Hepatocyte (in vitro differentiated cells): ENCODE measurements at regions not wholly inside any gene's neighbourhood (a gene's known extent, or its start where the extent isn't known, plus 50 kb on each side); places are given as distances from the start of the nearest gene placed in this dataset.
A peak's percentile ranks its signal among the peaks of the same experiment; 100 is the strongest.

ENCODE experiments used
- DNase-seq: peaks from one replicate; pipeline ENCODE4 v3.0.0-alpha.2; 2016; ENCODE audit warnings: low spot score
- H2AFZ ChIP-seq: fragments of 200-600 bp; sonication (generic); 2 replicates; pipeline ENCODE4 v1.6.0; 2016; ENCODE audit warnings: antibody characterized with exemption, mild to moderate bottlenecking
- H3K27ac ChIP-seq: fragments of 200-600 bp; sonication (generic); 2 replicates; pipeline ENCODE4 v1.5.1; 2016; ENCODE audit warnings: mild to moderate bottlenecking
- H3K27me3 ChIP-seq: fragments of 200-600 bp; sonication (generic); 2 replicates; pipeline ENCODE4 v1.6.1; 2016
- H3K36me3 ChIP-seq: fragments of 200-600 bp; sonication (generic); replicated peaks from 2 replicates; pipeline ENCODE4 v1.5.1; 2016; ENCODE audit warnings: low read depth; ENCODE audit not compliant: insufficient read depth
- H3K4me1 ChIP-seq: fragments of 200-600 bp; sonication (generic); 2 replicates; pipeline ENCODE4 v1.5.1; 2016; ENCODE audit warnings: mild to moderate bottlenecking, moderate library complexity; ENCODE audit not compliant: insufficient read depth
- H3K4me2 ChIP-seq: fragments of 200-600 bp; sonication (generic); 2 replicates; pipeline ENCODE4 v1.6.0; 2016
- H3K4me3 ChIP-seq: fragments of 200-600 bp; sonication (generic); 2 replicates; pipeline ENCODE4 v1.5.1; 2016; ENCODE audit warnings: mild to moderate bottlenecking
- H3K79me2 ChIP-seq: fragments of 200-600 bp; sonication (generic); 2 replicates; pipeline ENCODE4 v1.6.0; 2017; ENCODE audit warnings: mild to moderate bottlenecking
- H3K9me2 ChIP-seq: fragments of 200-600 bp; sonication (generic); replicated peaks from 2 replicates; pipeline ENCODE4 v1.6.0; 2017; ENCODE audit warnings: mild to moderate bottlenecking; ENCODE audit not compliant: insufficient read depth
- H3K9me3 ChIP-seq: fragments of 200-600 bp; sonication (generic); 2 replicates; pipeline ENCODE4 v1.5.1; 2016; ENCODE audit warnings: low read depth, mild to moderate bottlenecking
- H4K20me1 ChIP-seq: fragments of 200-600 bp; sonication (generic); 2 replicates; pipeline ENCODE4 v1.6.0; 2016; ENCODE audit warnings: mild to moderate bottlenecking; ENCODE audit not compliant: insufficient read depth, poor library complexity, severe bottlenecking
- EZH2 ChIP-seq: fragments of 200-600 bp; sonication (generic); IDR thresholded peaks from 2 replicates; pipeline ENCODE4 v1.6.1; 2016; ENCODE audit warnings: antibody characterized with exemption, mild to moderate bottlenecking, borderline replicate concordance
- EZH2phosphoT487 ChIP-seq: fragments of 200-600 bp; sonication (generic); IDR thresholded peaks from one replicate; pipeline ENCODE4 v1.6.1; 2018; ENCODE audit warnings: antibody characterized with exemption, mild to moderate bottlenecking, low read depth, moderate library complexity; ENCODE audit not compliant: unreplicated experiment, severe bottlenecking
- WGBS: methylation state at CpG from one replicate; pipeline ENCODE4 v1.1.6; 2016; ENCODE audit warnings: low lambda C conversion rate; ENCODE audit errors: missing lambda C conversion rate; 5-methylcytosine and 5-hydroxymethylcytosine counted together
- TF ChIP-seq, protein P1 (sequence below): fragments of 200-600 bp; sonication (generic); IDR thresholded peaks from 2 replicates; pipeline ENCODE4 v1.5.1; 2016; ENCODE audit warnings: antibody characterized with exemption, mild to moderate bottlenecking; ENCODE audit not compliant: poor library complexity

- Histone ChIP-seq H3K27ac (no peak overlapping the region), H3K4me2 (no peak overlapping the region)
- TF ChIP-seq EZH2: no peak
- no peak for TF ChIP-seq EZH2phosphoT487
- TF ChIP-seq, protein P1, sequence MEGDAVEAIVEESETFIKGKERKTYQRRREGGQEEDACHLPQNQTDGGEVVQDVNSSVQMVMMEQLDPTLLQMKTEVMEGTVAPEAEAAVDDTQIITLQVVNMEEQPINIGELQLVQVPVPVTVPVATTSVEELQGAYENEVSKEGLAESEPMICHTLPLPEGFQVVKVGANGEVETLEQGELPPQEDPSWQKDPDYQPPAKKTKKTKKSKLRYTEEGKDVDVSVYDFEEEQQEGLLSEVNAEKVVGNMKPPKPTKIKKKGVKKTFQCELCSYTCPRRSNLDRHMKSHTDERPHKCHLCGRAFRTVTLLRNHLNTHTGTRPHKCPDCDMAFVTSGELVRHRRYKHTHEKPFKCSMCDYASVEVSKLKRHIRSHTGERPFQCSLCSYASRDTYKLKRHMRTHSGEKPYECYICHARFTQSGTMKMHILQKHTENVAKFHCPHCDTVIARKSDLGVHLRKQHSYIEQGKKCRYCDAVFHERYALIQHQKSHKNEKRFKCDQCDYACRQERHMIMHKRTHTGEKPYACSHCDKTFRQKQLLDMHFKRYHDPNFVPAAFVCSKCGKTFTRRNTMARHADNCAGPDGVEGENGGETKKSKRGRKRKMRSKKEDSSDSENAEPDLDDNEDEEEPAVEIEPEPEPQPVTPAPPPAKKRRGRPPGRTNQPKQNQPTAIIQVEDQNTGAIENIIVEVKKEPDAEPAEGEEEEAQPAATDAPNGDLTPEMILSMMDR: no peak
These were observed 259.1 kb downstream of the TXNL1 start for GRCh38 chr18:56379256-56379655.

GRCh38 chr18:56377231-56377630, 261.2 kb downstream of the TXNL1 start:
- DNase-seq: no peak
- Histone ChIP-seq H3K4me1 (no peaks in the 10 kb centered on the region), H3K36me3 (no peaks in the 10 kb centered on the region), H3K79me2 (no peaks in the 10 kb centered on the region), H3K4me3 (no peak overlapping the region), H2AFZ (peak overlapping the region; percentile 19), H3K4me2 (no peak overlapping the region), H3K9me2 (no peaks in the 10 kb centered on the region), H3K27me3 (no peaks in the 10 kb centered on the region), H4K20me1 (no peaks in the 10 kb centered on the region), H3K27ac (no peak overlapping the region), H3K9me3 (no peaks in the 10 kb centered on the region)
- TF ChIP-seq EZH2phosphoT487 (no peak), EZH2 (no peak)
- TF ChIP-seq, protein P1: no peak
- 64% methylated on average over 9 of the region's 9 CpGs for WGBS

More at GRCh38 chr18:56379256-56379655, 259.1 kb downstream of the TXNL1 start:
- DNase-seq: no peak
- Histone ChIP-seq H3K36me3 (no peaks in the 10 kb centered on the region), H3K9me3 (no peaks in the 10 kb centered on the region), H3K4me3 (no peak overlapping the region), H2AFZ (no peak overlapping the region), H3K9me2 (no peaks in the 10 kb centered on the region), H3K79me2 (no peaks in the 10 kb centered on the region), H3K4me1 (no peaks in the 10 kb centered on the region), H4K20me1 (no peaks in the 10 kb centered on the region), H3K27me3 (no peaks in the 10 kb centered on the region)
- 94% methylated on average over 6 of the region's 6 CpGs for WGBS

GRCh38 chr18:56374007-56374655, 264.3 kb downstream of the TXNL1 start:
- no peak for TF ChIP-seq EZH2phosphoT487
- TF ChIP-seq, protein P1: no peak
- TF ChIP-seq EZH2: no peak
- Histone ChIP-seq H3K4me1 (no peaks in the 10 kb centered on the region), H3K9me2 (no peaks in the 10 kb centered on the region), H3K27ac (no peak overlapping the region), H3K27me3 (no peaks in the 10 kb centered on the region), H3K4me2 (no peak overlapping the region), H3K4me3 (no peak overlapping the region), H4K20me1 (no peaks in the 10 kb centered on the region), H3K79me2 (no peaks in the 10 kb centered on the region), H3K9me3 (no peaks in the 10 kb centered on the region), H2AFZ (peak overlapping the region; percentile 21), H3K36me3 (no peaks in the 10 kb centered on the region)
- WGBS: 55% methylated on average over 3 of the region's 3 CpGs
- no peak for DNase-seq
